Stimulated activated CD4-positive, alpha-beta T cell treated with anti-CD3 and anti-CD28 coated beads, Interleukin-4, amount 100 ng/mL, for 48 hours (primary cell): ENCODE measurements at regions not wholly inside any gene's neighbourhood (a gene's known extent, or its start where the extent isn't known, plus 50 kb on each side); places are given as distances from the start of the nearest gene placed in this dataset.

Experiments
- DNase-seq, 2 donors: peaks; one replicate each; pipeline ENCODE4 v3.0.0-alpha.2; 2020; ENCODE audit warnings: low read depth in 2 of 2

GRCh38 chr10:6774406-6774805 lies 194.3 kb upstream of the PRKCQ start:
- DNase-seq, result no peak

GRCh38 chr10:6771331-6771730 lies 191.3 kb upstream of the PRKCQ start:
- DNase-seq, result no peak

- DNase-seq, result no peak
Measured at GRCh38 chr10:6770846-6771245, 190.8 kb upstream of the PRKCQ start.

GRCh38 chr10:6769704-6770417 lies 189.8 kb upstream of the PRKCQ start:
- no peak for DNase-seq

GRCh38 chr10:6766131-6766801 lies 186.2 kb upstream of the PRKCQ start:
- no peak for DNase-seq

GRCh38 chr10:6763423-6763822 lies 183.3 kb upstream of the PRKCQ start:
- no peak for DNase-seq

GRCh38 chr10:6763001-6763400 lies 182.9 kb upstream of the PRKCQ start:
- no peak for DNase-seq

- no peak for DNase-seq
Measured at GRCh38 chr10:6759961-6760360, 179.9 kb upstream of the PRKCQ start.

GRCh38 chr10:6757158-6757557 lies 177.1 kb upstream of the PRKCQ start:
- DNase-seq, result no peak

- DNase-seq, result no peak
Measured at GRCh38 chr10:6756716-6757115, 176.6 kb upstream of the PRKCQ start.

- DNase-seq, result no peak
Measured at GRCh38 chr10:6755781-6756460, 175.8 kb upstream of the PRKCQ start.

- DNase-seq, result no peak
Measured at GRCh38 chr10:6753644-6754043, 173.6 kb upstream of the PRKCQ start.

- DNase-seq, result no peak
Measured at GRCh38 chr10:6751363-6751762, 171.3 kb upstream of the PRKCQ start.

GRCh38 chr10:6748981-6749635 lies 169.0 kb upstream of the PRKCQ start:
- no peak for DNase-seq

- no peak for DNase-seq
Measured at GRCh38 chr10:6748029-6748428, 168.0 kb upstream of the PRKCQ start.

GRCh38 chr10:6746782-6747181 lies 166.7 kb upstream of the PRKCQ start:
- no peak for DNase-seq

GRCh38 chr10:6743291-6743849 lies 163.3 kb upstream of the PRKCQ start:
- DNase-seq, result no peak

- DNase-seq, result no peak
Measured at GRCh38 chr10:6741541-6741941, 161.5 kb upstream of the PRKCQ start.

- no peak for DNase-seq
Measured at GRCh38 chr10:6739530-6740174, 159.6 kb upstream of the PRKCQ start.

- DNase-seq, result no peak
Measured at GRCh38 chr10:6738112-6738768, 158.2 kb upstream of the PRKCQ start.

- DNase-seq, result no peak
Measured at GRCh38 chr10:6737758-6738111, 157.7 kb upstream of the PRKCQ start.
